NCI-H748 (cell line): ENCODE measurements at regions not wholly inside any gene's neighbourhood (a gene's known extent, or its start where the extent isn't known, plus 50 kb on each side); places are given as distances from the start of the nearest gene placed in this dataset.

Experiments used
- DNase-seq: peaks from one replicate; lab custom pipeline; 2025; ENCODE audit not compliant: unreplicated experiment; lab: John Stamatoyannopoulos, UW

GRCh38 chr14:53525608-53526007, 372.5 kb upstream of the DDHD1 start:
- DNase-seq = no peak

- DNase-seq = no peak
These were observed 371.3 kb upstream of the DDHD1 start for GRCh38 chr14:53524391-53524790.

GRCh38 chr14:53523226-53523625, 370.1 kb upstream of the DDHD1 start:
- no peak for DNase-seq

- no peak for DNase-seq
These were observed 367.2 kb upstream of the DDHD1 start for GRCh38 chr14:53520078-53520928.

- no peak for DNase-seq
These were observed 366.0 kb upstream of the DDHD1 start for GRCh38 chr14:53519137-53519536.

- DNase-seq = no peak
These were observed 364.3 kb upstream of the DDHD1 start for GRCh38 chr14:53517270-53517960.

GRCh38 chr14:53516261-53516774, 363.2 kb upstream of the DDHD1 start:
- DNase-seq = no peak

GRCh38 chr14:53515276-53515675, 362.2 kb upstream of the DDHD1 start:
- no peak for DNase-seq

GRCh38 chr14:53514197-53514596, 361.1 kb upstream of the DDHD1 start:
- DNase-seq = no peak

GRCh38 chr14:53510281-53510912, 357.3 kb upstream of the DDHD1 start:
- DNase-seq = no peak

- DNase-seq = no peak
These were observed 356.4 kb upstream of the DDHD1 start for GRCh38 chr14:53509276-53510244.

- no peak for DNase-seq
These were observed 348.5 kb upstream of the DDHD1 start for GRCh38 chr14:53501361-53502211.

GRCh38 chr14:53500191-53500590, 347.1 kb upstream of the DDHD1 start:
- no peak for DNase-seq

- DNase-seq = no peak
These were observed 343.5 kb upstream of the DDHD1 start for GRCh38 chr14:53496668-53497067.

GRCh38 chr14:53495846-53496343, 342.8 kb upstream of the DDHD1 start:
- no peak for DNase-seq

- no peak for DNase-seq
These were observed 341.5 kb upstream of the DDHD1 start for GRCh38 chr14:53494587-53494986.

GRCh38 chr14:53493860-53494259, 340.7 kb upstream of the DDHD1 start:
- DNase-seq = peak; percentile 40

GRCh38 chr14:53493320-53493719, 340.2 kb upstream of the DDHD1 start:
- DNase-seq = no peak

- DNase-seq = no peak
These were observed 338.8 kb upstream of the DDHD1 start for GRCh38 chr14:53491884-53492277.
